HG03460 (cell line): ENCODE measurements at regions not wholly inside any gene's neighbourhood (a gene's known extent, or its start where the extent isn't known, plus 50 kb on each side); places are given as distances from the start of the nearest gene placed in this dataset.

Experiments
- ATAC-seq: cut with Tn5 transposase; IDR thresholded peaks from one replicate; pipeline ENCODE4 v1.9.1; 2021; ENCODE audit not compliant: unreplicated experiment

DNA sequence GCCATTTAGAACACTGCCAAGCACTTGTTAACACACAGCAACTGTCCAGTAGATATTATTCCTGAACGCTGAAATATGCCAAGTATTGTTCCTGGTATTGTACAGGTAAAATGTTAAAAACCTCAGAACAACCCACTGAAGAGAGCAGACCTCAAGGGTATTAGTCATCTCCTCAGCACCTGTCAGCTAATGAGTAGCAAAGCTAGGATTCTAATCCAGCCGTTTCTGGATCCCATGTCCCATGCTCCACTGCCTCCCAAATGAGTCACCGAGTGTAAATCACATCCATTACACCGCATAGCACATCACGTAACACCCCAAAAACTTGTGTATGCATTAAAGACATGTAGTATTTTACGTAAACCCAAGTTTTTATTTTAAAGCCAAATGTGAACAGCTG lies 705.4 kb upstream of the TENM4 start:
- ATAC-seq = no peak

DNA sequence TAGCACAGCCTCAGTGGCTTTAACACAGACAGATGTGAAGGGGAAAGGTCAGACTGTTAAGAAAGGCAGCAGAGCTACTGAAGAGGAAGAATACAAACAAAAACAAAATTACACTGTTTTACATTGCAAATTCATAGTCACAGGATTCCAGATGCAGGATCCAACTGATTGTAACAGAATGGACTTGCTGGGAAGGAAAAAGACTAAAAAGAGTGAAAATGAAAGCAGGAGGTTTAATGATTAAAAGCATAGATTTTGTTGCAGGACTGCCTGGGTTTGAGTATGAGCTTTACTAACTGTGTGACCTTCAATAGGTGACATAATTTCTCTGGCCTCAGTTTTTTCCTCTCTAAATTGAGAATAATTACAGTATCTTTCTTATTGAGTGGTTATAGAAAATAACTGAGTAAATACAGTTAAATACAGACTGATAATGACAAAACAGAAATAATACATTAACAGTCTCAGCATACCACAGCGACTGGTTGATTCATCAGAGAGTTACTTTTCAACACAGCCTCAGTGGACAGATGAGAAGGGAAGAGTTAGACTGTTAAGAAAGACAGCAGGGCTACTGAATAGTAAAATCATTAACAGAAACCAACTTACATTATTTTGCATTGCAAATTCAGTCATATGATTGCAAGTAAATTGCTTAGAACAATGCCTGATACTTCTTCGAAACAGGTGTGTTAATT lies 704.2 kb upstream of the TENM4 start:
- no peak for ATAC-seq

DNA sequence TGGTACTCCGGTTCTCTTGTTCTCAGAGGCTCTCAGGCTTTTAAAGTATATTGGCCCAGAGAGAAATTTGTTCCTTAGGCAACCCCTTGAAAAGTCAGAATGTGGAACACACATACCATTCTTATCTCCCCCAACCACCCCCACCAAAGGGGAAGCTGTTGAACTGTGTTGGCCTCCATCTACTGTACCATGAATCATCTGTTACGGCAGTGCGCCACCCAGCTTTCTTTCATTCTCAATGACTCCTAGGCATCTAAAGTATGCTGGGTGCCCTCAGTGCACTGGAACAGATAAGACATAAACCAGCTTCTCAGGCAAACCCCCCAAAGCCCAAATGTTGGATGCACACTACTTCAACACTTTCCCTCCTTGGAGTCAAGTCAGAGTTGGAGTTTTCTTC lies 696.2 kb upstream of the TENM4 start:
- no peak for ATAC-seq

DNA sequence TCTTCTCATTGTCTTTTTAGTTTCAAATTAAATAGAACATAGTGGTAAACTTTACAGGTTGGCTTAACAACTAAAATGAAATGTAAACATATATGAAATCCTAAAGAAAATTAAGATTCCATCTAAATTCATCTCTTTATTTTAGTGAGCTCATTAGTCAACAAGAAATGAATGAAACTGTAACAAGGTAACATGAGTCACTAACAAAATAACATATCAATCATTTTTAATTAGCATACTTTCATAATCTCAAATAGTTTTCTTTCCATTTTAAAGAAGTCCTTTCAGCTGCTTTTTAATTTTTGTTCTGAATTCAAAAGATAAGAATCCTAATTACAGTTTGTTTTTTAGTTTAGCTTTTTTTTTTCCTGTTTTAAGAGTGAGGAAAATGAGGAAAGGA lies 688.6 kb upstream of the TENM4 start:
- no peak for ATAC-seq

DNA sequence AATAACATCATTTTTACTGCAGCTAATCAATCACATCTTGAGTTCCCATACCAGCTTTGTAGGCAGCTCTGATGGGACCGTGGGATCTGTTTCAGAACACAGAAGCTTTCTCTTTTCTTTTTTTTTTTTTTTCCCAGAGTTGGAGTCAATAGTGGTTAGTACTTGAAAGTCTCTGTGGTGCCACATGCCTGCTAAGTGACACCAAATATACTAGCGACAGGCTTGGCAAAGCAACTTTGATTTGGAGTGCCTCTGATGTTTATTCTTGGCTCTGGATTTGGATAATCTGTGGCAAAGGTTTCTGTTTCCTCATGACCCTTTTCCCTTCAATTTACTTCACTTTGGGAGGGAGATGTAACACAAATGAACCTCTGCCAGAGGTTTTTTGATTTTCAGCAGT lies 681.4 kb upstream of the TENM4 start:
- no peak for ATAC-seq

DNA sequence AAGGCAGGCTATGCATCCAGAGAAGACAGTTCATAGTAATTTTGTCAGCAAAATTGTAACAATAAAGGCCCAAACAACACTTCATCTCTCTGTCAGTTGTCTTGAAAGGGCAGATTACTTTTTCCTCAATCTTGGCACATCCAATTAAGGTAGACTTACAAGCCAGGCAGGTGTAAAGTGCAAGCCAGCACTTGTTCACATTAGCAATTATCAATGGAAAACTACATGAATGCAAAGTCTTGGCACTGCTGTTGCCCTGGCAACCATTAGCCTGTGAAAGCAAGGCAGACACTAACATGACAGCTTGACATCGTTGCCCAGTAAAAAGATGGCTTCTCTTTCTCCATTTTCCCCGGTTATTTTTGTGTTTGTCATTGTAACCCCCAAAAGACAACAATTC lies 677.2 kb upstream of the TENM4 start:
- no peak for ATAC-seq

DNA sequence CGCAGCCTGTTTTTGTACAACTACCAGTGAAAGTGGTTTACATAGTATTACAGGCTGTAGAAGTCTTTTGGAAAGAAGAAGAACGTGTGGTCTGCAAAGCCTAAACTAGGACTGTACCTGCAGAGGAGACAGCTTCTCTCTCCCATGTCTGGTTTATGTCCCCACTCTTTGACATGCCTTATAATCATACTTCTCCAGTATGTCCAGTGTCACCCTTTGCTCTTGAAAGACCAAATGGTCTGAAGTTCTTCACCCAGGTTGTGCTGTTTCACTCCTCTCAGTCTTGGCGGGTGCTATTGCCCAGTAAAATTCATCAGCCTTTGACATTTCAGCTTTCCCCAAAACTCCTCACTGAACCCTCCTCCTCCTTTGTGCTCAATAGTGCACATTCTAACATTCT lies 676.0 kb upstream of the TENM4 start:
- ATAC-seq = no peak

DNA sequence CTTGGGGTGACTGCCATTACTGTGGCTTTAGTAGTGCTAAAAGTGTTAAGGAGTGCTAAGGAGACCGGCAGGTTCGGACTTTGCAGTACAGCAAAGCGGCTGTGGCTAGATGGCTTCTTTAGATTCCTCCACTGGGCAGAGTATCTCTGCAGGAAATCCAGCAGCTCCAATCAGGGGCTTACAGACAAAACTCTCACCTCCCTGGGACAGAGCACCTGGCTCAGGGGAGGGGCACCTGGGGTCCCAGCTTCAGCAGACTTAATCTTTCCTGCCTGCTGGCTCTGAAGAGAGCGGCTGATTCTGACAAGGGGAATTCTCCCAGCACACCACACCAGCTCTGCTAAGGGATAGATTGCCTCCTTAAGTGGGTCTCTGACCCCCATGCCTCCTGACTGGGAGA lies 668.8 kb upstream of the TENM4 start:
- ATAC-seq = no peak

DNA sequence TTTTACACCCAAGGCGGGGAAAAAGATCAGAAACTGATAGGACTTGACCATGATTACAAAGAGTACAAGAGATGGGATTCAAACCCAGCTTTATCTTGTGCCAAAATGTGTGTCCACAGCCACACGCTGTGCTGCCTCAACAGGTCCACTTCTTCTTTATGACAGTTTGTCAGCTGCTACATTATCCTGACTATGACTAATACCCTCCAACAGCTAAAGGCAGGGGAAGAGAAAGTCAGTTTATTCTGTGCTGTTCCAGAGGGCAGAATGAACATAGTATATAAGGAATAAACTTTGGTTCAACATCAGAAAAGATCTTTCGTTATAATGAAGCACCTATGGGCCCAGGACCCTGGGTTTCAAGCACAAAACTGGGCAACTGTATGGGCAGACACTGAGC lies 668.2 kb upstream of the TENM4 start:
- no peak for ATAC-seq

DNA sequence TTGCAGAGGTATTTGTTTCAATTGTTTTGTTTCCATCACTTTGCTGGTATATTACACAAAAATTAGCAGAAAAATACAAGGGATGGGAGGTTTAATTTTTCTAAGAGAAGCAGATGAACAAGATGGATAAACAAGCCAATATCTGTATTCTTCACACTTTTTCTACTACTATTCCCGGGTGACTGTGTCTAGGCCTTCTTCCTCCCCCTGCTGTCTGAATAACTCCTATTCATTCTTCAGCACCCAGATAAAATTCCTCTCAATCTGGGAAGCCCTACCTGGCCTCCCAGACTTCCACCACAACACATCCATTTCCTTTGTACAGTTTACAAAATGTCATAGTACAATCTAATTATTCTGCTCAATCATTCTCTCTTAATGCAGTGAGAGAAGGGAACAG lies 666.6 kb upstream of the TENM4 start:
- ATAC-seq = no peak

DNA sequence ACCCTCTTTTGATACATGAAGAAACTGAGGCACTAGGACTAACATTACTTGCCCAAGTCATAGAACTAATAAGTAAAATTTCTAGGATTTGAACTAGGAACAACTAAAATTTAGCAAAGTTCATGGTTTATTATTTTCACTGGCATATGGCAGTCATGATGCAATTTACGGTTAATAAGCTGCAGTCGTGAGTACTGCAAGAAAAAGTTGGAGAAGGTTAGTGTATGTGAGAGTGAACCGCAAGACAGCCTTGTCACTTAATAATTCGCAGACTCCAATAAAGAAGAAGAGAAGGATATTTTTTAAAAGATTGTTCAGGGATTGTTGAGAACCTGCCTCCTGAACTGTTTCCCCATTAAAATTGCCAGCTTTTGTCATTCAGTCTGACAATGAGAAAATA lies 663.4 kb upstream of the TENM4 start:
- ATAC-seq = no peak

DNA sequence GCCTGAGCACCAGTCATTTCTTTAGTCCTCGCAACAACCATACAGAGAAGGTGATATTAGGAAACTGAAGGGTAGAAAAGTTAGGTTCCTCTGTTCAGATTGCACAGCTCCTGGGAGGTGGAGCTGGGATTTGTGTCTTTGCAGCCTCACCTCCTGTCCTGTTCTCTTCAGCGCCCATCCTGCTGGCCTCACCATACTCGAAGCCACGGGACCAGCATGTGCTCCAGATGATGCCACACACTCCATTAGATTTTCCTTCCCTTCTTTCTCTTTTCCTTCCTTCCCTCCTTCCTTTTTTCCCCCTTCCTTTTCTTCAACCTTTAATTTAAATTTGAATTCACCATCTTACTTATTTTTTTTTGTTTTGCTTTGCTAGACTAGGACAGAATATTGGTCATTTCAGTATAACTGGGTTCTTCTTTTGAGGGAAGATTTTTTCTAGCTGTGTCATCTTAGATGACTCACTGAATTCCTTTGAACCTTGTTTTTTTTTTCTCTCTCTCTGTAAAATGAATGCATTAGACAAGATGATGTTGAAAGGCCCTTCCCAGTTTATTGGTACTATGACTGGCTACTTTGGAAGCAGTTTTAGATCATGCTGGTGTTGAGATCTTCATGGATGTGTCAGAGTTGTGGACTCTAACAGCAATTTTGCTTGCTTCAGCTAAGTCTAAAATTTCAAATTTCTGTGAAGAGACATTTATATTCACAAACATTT lies 662.5 kb upstream of the TENM4 start:
- ATAC-seq = no peak

DNA sequence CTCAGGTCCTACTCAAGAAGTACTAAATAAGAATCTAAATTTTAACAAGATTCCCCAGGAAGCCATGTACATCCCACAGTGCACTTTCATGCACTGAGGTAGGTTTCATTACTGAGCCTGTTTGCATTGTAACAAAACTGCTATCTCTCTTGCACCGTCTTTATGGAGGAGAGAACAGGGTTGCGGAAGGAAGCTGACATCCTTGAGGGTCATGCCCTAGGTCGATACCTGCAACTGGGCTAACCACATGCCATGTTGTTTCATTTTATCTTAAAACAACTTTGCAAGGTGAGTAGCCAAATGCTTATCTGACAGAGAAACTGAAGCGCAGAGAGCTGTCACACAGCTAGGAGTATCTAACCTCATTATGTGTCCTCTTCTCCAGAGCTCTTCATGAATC lies 656.3 kb upstream of the TENM4 start:
- ATAC-seq = no peak

DNA sequence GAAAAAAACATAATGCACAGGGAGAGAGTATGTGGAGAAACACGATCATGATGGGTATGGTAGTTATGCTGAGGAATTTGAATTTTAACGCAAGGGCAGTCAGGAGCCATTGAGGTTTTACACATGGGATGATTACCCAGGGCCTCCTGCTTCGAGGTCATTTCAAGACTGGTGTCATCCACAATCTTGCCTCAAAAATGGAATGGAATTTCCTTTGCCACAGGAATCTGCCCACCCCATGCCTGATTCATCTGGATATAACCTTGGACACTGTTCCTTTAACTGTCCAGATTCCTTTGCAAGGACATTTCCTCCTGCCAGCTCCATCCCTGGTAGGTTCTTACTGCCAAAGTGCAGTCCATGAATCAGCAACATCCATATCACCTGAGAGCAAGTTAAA lies 655.9 kb upstream of the TENM4 start:
- ATAC-seq = no peak

DNA sequence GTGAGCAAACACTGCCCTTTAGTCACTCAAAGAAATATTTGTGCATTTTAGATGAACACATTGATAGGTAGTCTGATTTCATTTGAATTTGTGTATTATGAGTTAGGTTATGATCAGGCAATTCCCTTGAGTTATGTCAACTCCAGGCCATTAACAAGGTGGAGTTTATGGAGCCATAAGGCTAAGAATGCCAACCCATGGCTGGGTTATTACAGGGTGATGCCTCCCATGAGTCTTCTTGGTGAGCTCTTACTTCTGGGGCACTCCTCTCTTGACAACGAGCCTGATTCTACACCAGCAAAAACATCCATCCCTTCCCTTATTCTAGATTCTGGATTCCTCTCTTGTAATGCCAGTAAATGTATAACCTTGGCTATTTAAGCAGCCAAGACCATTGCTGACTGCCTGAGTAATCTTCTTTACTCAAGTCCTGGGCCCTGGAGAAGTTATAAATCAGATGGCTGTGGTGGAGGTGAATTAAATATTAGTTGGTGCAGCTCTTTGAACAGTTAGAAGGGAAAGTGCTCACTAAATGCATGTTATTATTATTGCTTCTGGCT lies 645.7 kb upstream of the TENM4 start:
- no peak for ATAC-seq

DNA sequence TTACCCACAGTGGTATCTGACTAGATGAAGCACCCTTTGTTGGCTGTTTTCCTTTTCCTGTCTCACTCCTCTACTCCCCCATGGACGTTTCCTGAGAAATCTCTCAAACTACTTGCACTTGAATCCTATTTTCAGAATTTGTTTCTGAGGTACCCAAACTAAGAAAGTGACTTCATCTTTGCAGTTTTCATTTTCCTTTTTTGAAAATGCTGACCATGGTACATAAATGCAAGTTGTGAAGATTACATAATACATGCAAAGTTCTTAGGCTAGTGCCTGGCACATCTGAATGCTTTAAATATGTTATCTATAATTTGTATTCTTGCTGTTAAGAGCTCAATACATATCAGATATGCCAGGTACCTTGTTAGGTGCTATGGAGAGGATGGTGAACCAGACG lies 644.7 kb upstream of the TENM4 start:
- no peak for ATAC-seq

DNA sequence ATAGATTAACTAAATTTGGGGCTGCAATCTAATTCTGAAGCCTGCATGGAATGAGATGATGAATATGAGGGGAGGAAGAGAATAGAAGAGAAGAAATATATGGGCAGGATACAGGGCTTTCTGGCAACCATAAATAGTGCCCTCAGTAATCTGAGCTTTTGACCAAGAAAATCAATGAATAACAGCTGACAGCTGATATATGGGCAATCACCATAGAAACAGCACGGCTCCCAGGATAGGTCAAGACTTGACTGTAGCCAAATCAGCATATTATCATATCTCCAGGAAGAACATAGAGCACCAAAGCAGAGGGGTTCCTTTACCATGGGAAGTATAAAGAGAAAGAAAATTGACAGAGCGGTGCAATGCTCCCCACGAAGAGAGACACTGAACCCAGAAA lies 643.8 kb upstream of the TENM4 start:
- no peak for ATAC-seq

DNA sequence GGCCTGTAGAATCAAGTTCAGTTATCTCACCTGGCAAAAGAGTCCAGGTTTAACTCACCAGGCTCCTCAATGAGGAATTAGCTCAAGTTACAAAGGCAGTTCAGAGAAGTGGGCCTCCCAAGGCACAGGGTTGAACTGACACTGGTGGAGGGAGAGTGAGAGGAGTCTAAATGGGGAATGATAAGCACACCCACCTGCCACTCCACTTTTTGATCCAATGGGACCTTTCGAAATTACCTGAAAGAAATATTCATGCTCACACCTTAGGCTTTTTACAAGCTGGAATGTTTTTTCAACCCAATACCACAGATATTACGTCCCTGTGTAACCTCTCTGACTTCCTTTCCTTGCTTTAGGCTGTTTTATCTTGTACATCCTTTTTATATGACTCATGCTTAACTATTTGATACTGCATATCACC lies 642.7 kb upstream of the TENM4 start:
- no peak for ATAC-seq

DNA sequence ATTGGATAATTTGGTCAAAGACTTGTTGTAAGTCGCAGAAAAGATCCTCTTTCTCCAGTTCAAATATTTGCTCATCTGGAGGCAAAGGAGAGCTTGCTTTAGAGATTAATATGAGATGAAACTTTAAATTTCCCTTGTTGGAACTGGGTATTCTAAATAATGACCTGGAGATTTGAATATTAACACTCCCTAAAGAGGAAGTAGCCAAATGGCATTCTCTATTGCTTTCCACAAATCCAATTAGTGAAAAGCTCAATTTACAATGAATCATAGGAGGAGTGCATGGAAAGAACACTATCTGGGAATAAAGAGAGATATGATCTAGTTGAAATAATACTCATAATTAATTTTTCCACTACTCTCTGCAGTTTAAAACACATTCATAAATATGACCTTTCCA lies 641.6 kb upstream of the TENM4 start:
- ATAC-seq = no peak

DNA sequence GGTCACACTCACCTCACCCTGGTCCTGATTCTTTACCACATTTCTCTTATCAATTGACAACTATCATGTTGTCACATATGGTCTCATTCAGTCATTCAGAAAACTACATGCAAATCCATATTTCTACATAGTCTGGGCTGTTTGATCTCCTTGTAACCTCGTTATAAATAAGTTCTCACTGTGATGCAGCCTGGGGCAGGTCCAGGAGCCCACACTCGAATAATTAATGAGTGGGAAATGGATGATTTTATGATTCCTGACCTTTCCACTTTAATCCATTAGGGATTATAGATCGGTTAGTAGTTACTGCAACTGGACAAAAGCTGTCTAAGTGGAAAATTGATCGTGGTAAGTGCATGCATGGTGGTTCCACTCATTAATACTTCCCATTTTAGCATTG lies 636.3 kb upstream of the TENM4 start:
- ATAC-seq = no peak

DNA sequence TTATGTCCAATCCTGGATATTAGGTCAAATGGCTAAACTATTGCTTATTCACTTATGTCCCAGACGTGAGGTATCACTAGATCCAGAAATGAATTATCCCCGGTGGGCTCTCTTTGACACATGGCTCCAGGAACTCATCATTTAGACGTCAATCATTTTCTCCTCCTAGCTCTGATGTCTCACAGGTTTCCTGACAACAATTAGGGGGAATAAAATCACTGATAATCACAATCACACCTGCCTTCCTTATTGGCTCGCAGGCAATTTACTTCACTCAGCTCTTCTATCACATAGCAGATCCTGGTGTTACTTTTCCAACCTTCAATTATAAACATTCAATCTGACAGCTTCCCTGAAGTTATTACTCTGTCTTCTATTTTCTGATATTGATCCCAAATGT lies 634.0 kb upstream of the TENM4 start:
- ATAC-seq = no peak

DNA sequence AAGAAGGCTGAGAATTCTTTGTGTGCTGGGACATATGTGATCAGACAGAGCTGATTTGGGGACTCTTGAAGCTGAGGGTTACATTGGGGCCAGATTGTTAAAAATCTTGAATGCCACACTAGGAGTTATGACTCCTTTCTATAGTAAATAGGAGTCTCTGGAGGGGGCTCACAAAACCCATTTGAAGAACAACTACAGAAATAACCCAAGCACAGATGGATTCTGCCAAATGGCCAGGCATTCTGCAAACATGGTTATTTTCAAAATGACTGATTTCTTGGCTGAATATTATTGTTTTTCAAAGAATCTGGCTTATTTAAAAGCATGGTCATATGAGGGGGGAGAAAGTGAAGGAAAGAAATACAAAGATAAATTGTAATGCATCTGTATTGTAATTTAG lies 625.5 kb upstream of the TENM4 start:
- ATAC-seq = no peak

DNA sequence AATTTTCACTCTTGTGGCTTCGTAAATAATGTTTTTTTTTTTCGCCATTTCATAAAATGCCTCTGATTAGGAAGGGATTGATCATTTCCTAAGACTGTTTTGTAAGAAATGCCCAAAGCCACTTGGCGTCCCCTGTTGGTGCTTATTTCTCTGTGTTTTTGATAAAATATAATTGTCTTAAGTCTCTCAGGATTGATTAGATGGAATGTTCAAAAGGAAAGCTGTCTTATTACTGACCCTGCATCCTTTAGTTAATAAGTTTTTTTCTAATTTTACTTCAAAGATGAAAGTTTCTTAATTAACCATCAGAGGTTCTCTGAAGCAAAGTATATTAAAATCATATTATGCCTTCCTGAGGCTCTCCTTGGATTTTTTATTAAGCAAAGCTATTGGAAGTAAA lies 624.3 kb upstream of the TENM4 start:
- no peak for ATAC-seq
